ENCODE measurements at regions not wholly inside any gene's neighbourhood (a gene's known extent, or its start where the extent isn't known, plus 50 kb on each side); places are given as distances from the start of the nearest gene placed in this dataset.

GRCh38 chr4:60502733-60503132 is 697.4 kb upstream of the ADGRL3 start:
- DNase-seq (ENCODE audit: low read depth) = no peak

- no peak for DNase-seq (ENCODE audit: low read depth)
Measured at GRCh38 chr4:60506061-60506460, 694.1 kb upstream of the ADGRL3 start.

GRCh38 chr4:60522265-60522664 is 677.9 kb upstream of the ADGRL3 start:
- no peak for DNase-seq (ENCODE audit: low read depth)

GRCh38 chr4:60531776-60532379 is 668.2 kb upstream of the ADGRL3 start:
- no peak for DNase-seq (ENCODE audit: low read depth)

- no peak for DNase-seq (ENCODE audit: low read depth)
Measured at GRCh38 chr4:60544981-60545380, 655.1 kb upstream of the ADGRL3 start.

GRCh38 chr4:60562334-60562733 is 637.8 kb upstream of the ADGRL3 start:
- no peak for DNase-seq (ENCODE audit: low read depth)

GRCh38 chr4:60565558-60565957 is 634.6 kb upstream of the ADGRL3 start:
- no peak for DNase-seq (ENCODE audit: low read depth)

GRCh38 chr4:60575336-60575735 is 624.8 kb upstream of the ADGRL3 start:
- no peak for DNase-seq (ENCODE audit: low read depth)

GRCh38 chr4:60579335-60579734 is 620.8 kb upstream of the ADGRL3 start:
- DNase-seq (ENCODE audit: low read depth) = no peak

- DNase-seq (ENCODE audit: low read depth) = no peak
Measured at GRCh38 chr4:60581919-60582536, 618.1 kb upstream of the ADGRL3 start.

- no peak for DNase-seq (ENCODE audit: low read depth)
Measured at GRCh38 chr4:60588556-60588955, 611.6 kb upstream of the ADGRL3 start.

- no peak for DNase-seq (ENCODE audit: low read depth)
Measured at GRCh38 chr4:60589425-60589824, 610.7 kb upstream of the ADGRL3 start.

GRCh38 chr4:60590116-60590515 is 610.0 kb upstream of the ADGRL3 start:
- no peak for DNase-seq (ENCODE audit: low read depth)

GRCh38 chr4:60605646-60606354 is 594.3 kb upstream of the ADGRL3 start:
- peak; percentile 64 for DNase-seq (ENCODE audit: low read depth)

- no peak for DNase-seq (ENCODE audit: low read depth)
Measured at GRCh38 chr4:60611762-60612496, 588.2 kb upstream of the ADGRL3 start.

GRCh38 chr4:60617731-60618130 is 582.4 kb upstream of the ADGRL3 start:
- DNase-seq (ENCODE audit: low read depth) = no peak

GRCh38 chr4:60619531-60620305 is 580.4 kb upstream of the ADGRL3 start:
- DNase-seq (ENCODE audit: low read depth) = peak; percentile 57

GRCh38 chr4:60637976-60638375 is 562.1 kb upstream of the ADGRL3 start:
- no peak for DNase-seq (ENCODE audit: low read depth)

GRCh38 chr4:60648774-60649173 is 551.4 kb upstream of the ADGRL3 start:
- no peak for DNase-seq (ENCODE audit: low read depth)

GRCh38 chr4:60652933-60653332 is 547.2 kb upstream of the ADGRL3 start:
- no peak for DNase-seq (ENCODE audit: low read depth)

GRCh38 chr4:60655356-60655755 is 544.8 kb upstream of the ADGRL3 start:
- DNase-seq (ENCODE audit: low read depth) = no peak

GRCh38 chr4:60656171-60656570 is 544.0 kb upstream of the ADGRL3 start:
- no peak for DNase-seq (ENCODE audit: low read depth)
